Trophoblast cell (in vitro differentiated cells and primary cell): ENCODE measurements at regions not wholly inside any gene's neighbourhood (a gene's known extent, or its start where the extent isn't known, plus 50 kb on each side); places are given as distances from the start of the nearest gene placed in this dataset.

ENCODE experiments used
- DNase-seq, 2 donors: peaks; one replicate each; pipeline ENCODE4 v3.0.0-alpha.2; 2016
- H2AFZ ChIP-seq: 2 replicates; pipeline ENCODE4 v1.6.1; 2013; ENCODE audit warnings: low read length, moderate library complexity, mild to moderate bottlenecking; ENCODE audit not compliant: insufficient read depth, poor library complexity
- H2AK5ac ChIP-seq: 2 replicates; pipeline ENCODE4 v1.6.1; 2013; ENCODE audit warnings: mild to moderate bottlenecking, low read length
- H2BK120ac ChIP-seq: 2 replicates; pipeline ENCODE4 v1.6.1; 2013; ENCODE audit warnings: low read length, mild to moderate bottlenecking, moderate library complexity; ENCODE audit not compliant: insufficient read depth, poor library complexity
- H2BK12ac ChIP-seq: 2 replicates; pipeline ENCODE4 v1.6.1; 2013; ENCODE audit warnings: mild to moderate bottlenecking, low read length, moderate library complexity
- H2BK5ac ChIP-seq: 2 replicates; pipeline ENCODE4 v1.6.1; 2013; ENCODE audit warnings: low read length, low read depth, moderate library complexity, mild to moderate bottlenecking; ENCODE audit not compliant: poor library complexity
- H3K14ac ChIP-seq: 2 replicates; pipeline ENCODE4 v1.6.1; 2013; ENCODE audit warnings: mild to moderate bottlenecking, low read length
- H3K18ac ChIP-seq: 2 replicates; pipeline ENCODE4 v1.6.1; 2013; ENCODE audit warnings: mild to moderate bottlenecking, low read length
- H3K23ac ChIP-seq: 2 replicates; pipeline ENCODE4 v1.6.1; 2013; ENCODE audit warnings: low read length
- H3K27ac ChIP-seq: 2 replicates; pipeline ENCODE4 v1.5.1; 2013; ENCODE audit warnings: low read depth, mild to moderate bottlenecking, inconsistent platforms, low read length, moderate library complexity
- H3K27me3 ChIP-seq: 2 replicates; pipeline ENCODE4 v1.6.1; 2013; ENCODE audit warnings: inconsistent platforms, mild to moderate bottlenecking, low read length, moderate library complexity; ENCODE audit not compliant: insufficient read depth
- H3K36me3 ChIP-seq, 2 experiments: 1 replicate in 1 of 2; 2 replicates in 1 of 2; pipeline ENCODE4 v1.6.1; 2013; ENCODE audit warnings: low read length in 2 of 2, mild to moderate bottlenecking in 2 of 2, moderate library complexity in 1 of 2; ENCODE audit not compliant: insufficient read depth in 2 of 2, control insufficient read depth in 1 of 2
- H3K4ac ChIP-seq: 2 replicates; pipeline ENCODE4 v1.6.1; 2013; ENCODE audit warnings: low read depth, mild to moderate bottlenecking, low read length, moderate library complexity
- H3K4me1 ChIP-seq, 2 experiments: 1 replicate in 1 of 2; 2 replicates in 1 of 2; pipeline ENCODE4 v1.6.1; 2013; ENCODE audit warnings: low read length in 2 of 2, mild to moderate bottlenecking in 2 of 2, moderate library complexity in 1 of 2; ENCODE audit not compliant: insufficient read depth in 2 of 2, control insufficient read depth in 1 of 2
- H3K4me2 ChIP-seq: 2 replicates; pipeline ENCODE4 v1.6.1; 2013; ENCODE audit warnings: inconsistent platforms, mild to moderate bottlenecking, low read length, moderate library complexity
- H3K4me3 ChIP-seq: 2 replicates; pipeline ENCODE4 v1.5.1; 2013; ENCODE audit warnings: mild to moderate bottlenecking, low read depth, low read length, inconsistent platforms
- H3K79me1 ChIP-seq: one replicate; pipeline ENCODE4 v1.6.1; 2013; ENCODE audit warnings: low read length
- H3K79me2 ChIP-seq: 2 replicates; pipeline ENCODE4 v1.6.1; 2013; ENCODE audit warnings: low read length, mild to moderate bottlenecking; ENCODE audit not compliant: control insufficient read depth, insufficient read depth, poor library complexity
- H3K9ac ChIP-seq: 2 replicates; pipeline ENCODE4 v1.6.1; 2013; ENCODE audit warnings: mild to moderate bottlenecking, low read length
- H3K9me3 ChIP-seq: 2 replicates; pipeline ENCODE4 v1.6.1; 2013; ENCODE audit warnings: low read depth, mild to moderate bottlenecking, control low read depth, inconsistent platforms, low read length; ENCODE audit not compliant: insufficient read depth
- H4K12ac ChIP-seq: 2 replicates; pipeline ENCODE4 v1.6.1; 2013; ENCODE audit warnings: low read depth, mild to moderate bottlenecking, low read length, moderate library complexity
- H4K8ac ChIP-seq: 2 replicates; pipeline ENCODE4 v1.6.1; 2013; ENCODE audit warnings: low read depth, mild to moderate bottlenecking, low read length, moderate library complexity
- H4K91ac ChIP-seq: one replicate; pipeline ENCODE4 v1.6.1; 2013; ENCODE audit warnings: low read depth, mild to moderate bottlenecking, low read length, moderate library complexity
- WGBS: extraction: QIAGEN DNeasy Blood & Tissue Kit; methylation state at CpG from one replicate; pipeline ENCODE4 v1.1.7; 2013; ENCODE audit warnings: missing lambda C conversion rate; ENCODE audit not compliant: insufficient read length, insufficient coverage; ENCODE audit errors: extremely low coverage; 5-methylcytosine and 5-hydroxymethylcytosine counted together

DNA sequence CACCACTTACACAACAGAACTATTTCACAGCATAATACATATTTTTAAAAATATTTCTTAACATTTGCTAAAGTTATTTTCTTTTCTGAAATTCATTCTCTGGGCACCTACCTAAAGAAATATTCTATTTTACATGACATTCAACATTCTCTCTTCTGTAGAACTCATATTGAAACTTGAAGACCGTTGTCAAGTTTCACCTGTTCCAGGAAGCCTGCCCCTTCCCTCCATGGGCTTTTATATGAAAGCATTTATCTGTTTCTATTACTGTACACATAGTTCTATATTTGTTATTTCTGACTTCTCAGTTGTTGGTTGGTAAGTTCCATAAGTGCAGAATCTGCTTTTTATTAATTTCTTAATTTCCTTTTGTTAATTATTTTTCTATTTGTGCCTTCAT, 204.3 kb upstream of the ALCAM start:
- no peak overlapping the region for H2AFZ ChIP-seq
- H3K4me3 ChIP-seq: no peak overlapping the region
- H3K36me3 ChIP-seq: no peaks in the 10 kb centered on the region
- H3K4me2 ChIP-seq: no peak overlapping the region
- H3K4me1 ChIP-seq: no peaks in the 10 kb centered on the region
- WGBS: no CpG with 5 or more reads among the region's 1 CpG
- H3K79me2 ChIP-seq: no peaks in the 10 kb centered on the region
- no peak overlapping the region for H3K14ac ChIP-seq
- no peak overlapping the region for H3K23ac ChIP-seq
- no peak overlapping the region for H4K12ac ChIP-seq
- no peak overlapping the region for H2AK5ac ChIP-seq
- no peak overlapping the region for H2BK5ac ChIP-seq
- no peak overlapping the region for H2BK12ac ChIP-seq
- no peak overlapping the region for H3K27ac ChIP-seq
- no peak for DNase-seq
- H2BK120ac ChIP-seq: no peak overlapping the region
- no peak overlapping the region for H4K91ac ChIP-seq
- no peaks in the 10 kb centered on the region for H3K9me3 ChIP-seq
- no peak overlapping the region for H3K4ac ChIP-seq
- no peak overlapping the region for H3K18ac ChIP-seq
- no peaks in the 10 kb centered on the region for H3K27me3 ChIP-seq
- no peak overlapping the region for H4K8ac ChIP-seq
- H3K79me1 ChIP-seq: no peaks in the 10 kb centered on the region
- no peak overlapping the region for H3K9ac ChIP-seq

DNA sequence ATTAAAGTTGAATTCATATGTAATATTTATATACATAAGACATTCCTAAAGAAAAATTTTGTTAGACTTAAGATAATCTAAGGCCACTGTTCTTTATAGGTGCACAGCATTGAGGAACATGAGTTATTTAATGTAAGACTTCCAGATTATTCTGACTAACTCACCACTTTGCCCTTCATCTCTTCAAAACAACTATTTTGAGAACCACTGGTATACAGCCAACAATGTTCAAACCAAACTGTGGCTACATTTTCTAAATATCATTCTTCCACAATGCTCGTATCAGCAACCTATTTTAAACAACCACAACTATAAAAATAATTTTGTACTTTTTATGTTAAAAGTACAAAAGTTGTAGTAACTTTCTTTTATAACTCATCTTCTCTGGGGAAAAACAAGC, 199.8 kb upstream of the ALCAM start:
- WGBS: no CpG with 5 or more reads among the region's 1 CpG
- Histone ChIP-seq H3K18ac (no peak overlapping the region), H3K27me3 (no peaks in the 10 kb centered on the region)

DNA sequence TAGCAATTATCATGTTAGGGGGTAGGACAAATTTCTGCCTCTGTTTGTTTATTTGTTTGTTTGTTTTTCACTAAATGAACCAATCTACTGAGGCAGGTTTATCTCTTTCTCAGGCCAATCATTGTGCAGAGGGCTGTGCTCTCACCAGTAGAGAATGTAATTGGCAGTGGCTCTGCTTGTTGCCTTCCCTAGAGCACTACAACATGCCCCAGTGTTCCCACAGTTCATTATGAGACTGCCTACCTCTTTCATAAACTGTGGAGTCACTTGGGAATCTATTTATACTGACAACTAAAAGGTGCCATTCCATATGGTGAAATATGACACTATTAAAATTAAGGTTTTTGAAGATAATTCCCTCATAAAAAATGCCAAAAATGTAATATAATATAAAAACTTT, 196.3 kb upstream of the ALCAM start:
- no peaks in the 10 kb centered on the region for H3K36me3 ChIP-seq
- H3K79me1 ChIP-seq: no peaks in the 10 kb centered on the region
- no peak overlapping the region for H2AK5ac ChIP-seq
- no peak overlapping the region for H4K12ac ChIP-seq
- DNase-seq: no peak
- H3K27me3 ChIP-seq: no peaks in the 10 kb centered on the region
- H3K14ac ChIP-seq: no peak overlapping the region
- H3K4ac ChIP-seq: no peak overlapping the region
- H3K18ac ChIP-seq: no peak overlapping the region
- no peak overlapping the region for H3K4me3 ChIP-seq
- H4K8ac ChIP-seq: no peak overlapping the region
- no peaks in the 10 kb centered on the region for H3K4me1 ChIP-seq
- no peaks in the 10 kb centered on the region for H3K9me3 ChIP-seq
- no peak overlapping the region for H2BK120ac ChIP-seq
- H3K9ac ChIP-seq: no peak overlapping the region
- H2BK12ac ChIP-seq: no peak overlapping the region
- H3K23ac ChIP-seq: no peak overlapping the region
- no peak overlapping the region for H2AFZ ChIP-seq
- no peak overlapping the region for H3K4me2 ChIP-seq
- H3K79me2 ChIP-seq: no peaks in the 10 kb centered on the region
- H3K27ac ChIP-seq: no peak overlapping the region
- H2BK5ac ChIP-seq: no peak overlapping the region
- no peak overlapping the region for H4K91ac ChIP-seq

More for the DNA sequence above, 199.8 kb upstream of the ALCAM start:
- Histone ChIP-seq H3K4me1 (no peaks in the 10 kb centered on the region), H3K4ac (no peak overlapping the region), H3K36me3 (no peaks in the 10 kb centered on the region), H4K8ac (no peak overlapping the region), H3K9me3 (no peaks in the 10 kb centered on the region), H2BK120ac (no peak overlapping the region), H3K4me2 (no peak overlapping the region), H3K9ac (no peak overlapping the region), H3K4me3 (no peak overlapping the region), H3K23ac (no peak overlapping the region), H4K91ac (no peak overlapping the region), H2AK5ac (no peak overlapping the region), H3K14ac (no peak overlapping the region), H3K79me1 (no peaks in the 10 kb centered on the region), H2AFZ (no peak overlapping the region), H3K79me2 (no peaks in the 10 kb centered on the region), H4K12ac (no peak overlapping the region), H3K27ac (no peak overlapping the region), H2BK12ac (no peak overlapping the region), H2BK5ac (no peak overlapping the region)
- no peak for DNase-seq

DNA sequence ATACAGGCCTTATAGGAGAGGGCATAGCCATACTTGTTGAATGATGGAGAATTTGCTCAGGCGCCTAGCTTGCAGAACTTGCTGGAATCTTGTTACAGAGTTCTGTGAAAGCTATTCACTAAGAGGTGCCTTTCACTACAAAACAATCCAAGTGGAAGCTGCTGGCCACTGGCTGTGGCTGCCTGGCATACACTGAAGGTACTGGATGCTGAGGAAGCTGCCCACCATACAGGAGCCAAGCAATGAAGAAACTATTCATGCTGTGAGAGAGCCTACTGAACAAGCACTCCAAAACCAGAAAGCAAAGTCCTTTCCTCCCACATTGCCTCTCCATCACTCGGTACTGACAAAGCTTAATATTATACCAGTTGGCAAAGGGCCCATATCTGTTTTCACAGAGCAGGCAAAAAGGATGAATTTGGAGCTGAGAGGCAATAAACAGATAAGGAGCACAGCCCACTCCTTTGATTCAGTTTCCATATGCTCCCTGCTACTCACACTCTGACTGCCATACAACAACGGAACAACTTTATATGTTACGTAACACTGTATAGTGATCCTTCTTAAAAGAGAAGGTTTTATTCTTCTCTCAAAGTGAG, 192.6 kb upstream of the ALCAM start:
- no CpG with 5 or more reads among the region's 4 CpGs for whole genome bisulfite sequencing
- no peaks in the 10 kb centered on the region for H3K27me3 ChIP-seq
- H3K36me3 ChIP-seq: no peaks in the 10 kb centered on the region
- no peak overlapping the region for H2BK120ac ChIP-seq
- H3K18ac ChIP-seq: no peak overlapping the region
- H2AFZ ChIP-seq: no peak overlapping the region
- no peak overlapping the region for H4K12ac ChIP-seq
- H3K4ac ChIP-seq: no peak overlapping the region
- H4K91ac ChIP-seq: no peak overlapping the region
- H3K27ac ChIP-seq: no peak overlapping the region
- H3K4me1 ChIP-seq: no peaks in the 10 kb centered on the region
- no peak for DNase-seq
- no peak overlapping the region for H3K4me2 ChIP-seq
- H3K9me3 ChIP-seq: no peaks in the 10 kb centered on the region
- no peak overlapping the region for H4K8ac ChIP-seq
- no peak overlapping the region for H3K9ac ChIP-seq
- no peaks in the 10 kb centered on the region for H3K79me2 ChIP-seq
- H3K14ac ChIP-seq: no peak overlapping the region
- H3K4me3 ChIP-seq: no peak overlapping the region
- H2AK5ac ChIP-seq: no peak overlapping the region
- no peak overlapping the region for H2BK12ac ChIP-seq
- no peaks in the 10 kb centered on the region for H3K79me1 ChIP-seq
- no peak overlapping the region for H2BK5ac ChIP-seq
- no peak overlapping the region for H3K23ac ChIP-seq
